ENCODE measurements at regions not wholly inside any gene's neighbourhood (a gene's known extent, or its start where the extent isn't known, plus 50 kb on each side); places are given as distances from the start of the nearest gene placed in this dataset.

- WGBS (ENCODE audit: low lambda C conversion rate, missing lambda C conversion rate), result 93% methylated on average over 2 of the region's 2 CpGs
- no peaks in the 10 kb centered on the region for H3K36me3 ChIP-seq (replicated peaks; ENCODE audit: insufficient read depth, low read depth)
- H3K4me2 ChIP-seq, result no peak overlapping the region
- H3K27me3 ChIP-seq, result no peaks in the 10 kb centered on the region
- no peaks in the 10 kb centered on the region for H3K9me2 ChIP-seq (replicated peaks; ENCODE audit: insufficient read depth)
- TF ChIP-seq EZH2 (IDR thresholded peaks at IDR 0.05; ENCODE audit: borderline replicate concordance), result no peak
- no peaks in the 10 kb centered on the region for H4K20me1 ChIP-seq (ENCODE audit: insufficient read depth, poor library complexity, severe bottlenecking)
- H2AFZ ChIP-seq, result no peak overlapping the region
- no peaks in the 10 kb centered on the region for H3K4me1 ChIP-seq (ENCODE audit: insufficient read depth)
- H3K4me3 ChIP-seq, result no peak overlapping the region
- no peaks in the 10 kb centered on the region for H3K9me3 ChIP-seq (ENCODE audit: low read depth)
- DNase-seq (ENCODE audit: low spot score), result no peak
- no peaks in the 10 kb centered on the region for H3K79me2 ChIP-seq
- H3K27ac ChIP-seq, result no peak overlapping the region
Observed at GRCh38 chr12:85504164-85504563, 224.1 kb downstream of the ALX1 start.

DNA sequence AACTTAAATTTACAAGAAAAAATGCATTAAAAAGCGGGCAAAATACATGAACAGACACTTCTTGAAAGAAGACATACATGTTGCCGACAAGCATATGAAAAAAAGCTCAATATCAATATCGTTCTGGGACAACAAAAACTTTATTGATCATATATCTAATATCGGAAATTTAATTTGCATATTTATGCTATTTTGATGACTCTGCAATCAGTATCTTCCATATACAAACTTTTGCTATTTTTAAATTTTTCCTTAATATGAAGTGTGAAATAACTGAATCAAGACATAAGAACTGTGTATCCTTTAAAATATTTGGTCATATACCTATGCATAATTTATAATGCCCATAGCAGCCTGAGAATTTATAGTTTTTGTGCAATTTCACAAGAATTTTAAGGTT is 224.6 kb downstream of the ALX1 start:
- no peak overlapping the region for H3K27ac ChIP-seq
- H3K4me2 ChIP-seq, result no peak overlapping the region
- no peaks in the 10 kb centered on the region for H4K20me1 ChIP-seq (ENCODE audit: insufficient read depth, poor library complexity, severe bottlenecking)
- no peaks in the 10 kb centered on the region for H3K36me3 ChIP-seq (replicated peaks; ENCODE audit: insufficient read depth, low read depth)
- no peak overlapping the region for H3K4me3 ChIP-seq
- H2AFZ ChIP-seq, result no peak overlapping the region
- H3K9me2 ChIP-seq (replicated peaks; ENCODE audit: insufficient read depth), result no peaks in the 10 kb centered on the region
- H3K9me3 ChIP-seq (ENCODE audit: low read depth), result no peaks in the 10 kb centered on the region
- 94% methylated on average over 4 of the region's 4 CpGs for WGBS (ENCODE audit: low lambda C conversion rate, missing lambda C conversion rate)
- no peak for DNase-seq (ENCODE audit: low spot score)
- no peaks in the 10 kb centered on the region for H3K27me3 ChIP-seq
- TF ChIP-seq EZH2 (IDR thresholded peaks at IDR 0.05; ENCODE audit: borderline replicate concordance) (no peak), CTCF (IDR thresholded peaks at IDR 0.05; ENCODE audit: poor library complexity) (no peak), EZH2phosphoT487 (IDR thresholded peaks at IDR 0.05; ENCODE audit: low read depth, severe bottlenecking, unreplicated experiment) (no peak)
- H3K79me2 ChIP-seq, result no peaks in the 10 kb centered on the region
- H3K4me1 ChIP-seq (ENCODE audit: insufficient read depth), result no peaks in the 10 kb centered on the region

DNA sequence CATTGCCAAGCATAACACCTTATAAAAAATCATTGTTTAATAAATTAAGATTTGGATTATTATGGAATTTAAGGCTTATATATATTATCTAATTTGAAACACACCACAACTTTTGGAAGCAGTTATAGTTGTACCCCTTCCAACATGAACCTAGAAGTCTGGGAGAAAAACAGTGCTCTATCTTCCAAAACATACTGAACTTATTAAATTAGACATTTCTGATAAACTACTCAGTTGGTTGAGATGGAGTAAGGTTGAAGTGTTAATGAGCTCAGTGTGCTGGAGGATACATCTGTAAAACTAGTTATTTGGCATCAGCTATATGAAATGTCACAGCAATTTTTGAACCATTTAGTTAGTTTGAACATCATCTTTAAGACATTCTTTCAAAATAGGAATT is 227.4 kb downstream of the ALX1 start:
- H3K4me3 ChIP-seq, result no peak overlapping the region
- no peak overlapping the region for H2AFZ ChIP-seq
- H3K4me2 ChIP-seq, result no peak overlapping the region
- no peaks in the 10 kb centered on the region for H3K27me3 ChIP-seq
- no peak for TF ChIP-seq EZH2phosphoT487 (IDR thresholded peaks at IDR 0.05; ENCODE audit: low read depth, severe bottlenecking, unreplicated experiment)
- TF ChIP-seq CTCF (IDR thresholded peaks at IDR 0.05; ENCODE audit: poor library complexity), result no peak
- no peak for TF ChIP-seq EZH2 (IDR thresholded peaks at IDR 0.05; ENCODE audit: borderline replicate concordance)
- no peaks in the 10 kb centered on the region for H3K4me1 ChIP-seq (ENCODE audit: insufficient read depth)
- no peaks in the 10 kb centered on the region for H3K9me3 ChIP-seq (ENCODE audit: low read depth)
- H3K36me3 ChIP-seq (replicated peaks; ENCODE audit: insufficient read depth, low read depth), result no peaks in the 10 kb centered on the region
- H3K79me2 ChIP-seq, result no peaks in the 10 kb centered on the region
- no peak overlapping the region for H3K27ac ChIP-seq
- no peaks in the 10 kb centered on the region for H4K20me1 ChIP-seq (ENCODE audit: insufficient read depth, poor library complexity, severe bottlenecking)
- no peak for DNase-seq (ENCODE audit: low spot score)
- H3K9me2 ChIP-seq (replicated peaks; ENCODE audit: insufficient read depth), result no peaks in the 10 kb centered on the region

DNA sequence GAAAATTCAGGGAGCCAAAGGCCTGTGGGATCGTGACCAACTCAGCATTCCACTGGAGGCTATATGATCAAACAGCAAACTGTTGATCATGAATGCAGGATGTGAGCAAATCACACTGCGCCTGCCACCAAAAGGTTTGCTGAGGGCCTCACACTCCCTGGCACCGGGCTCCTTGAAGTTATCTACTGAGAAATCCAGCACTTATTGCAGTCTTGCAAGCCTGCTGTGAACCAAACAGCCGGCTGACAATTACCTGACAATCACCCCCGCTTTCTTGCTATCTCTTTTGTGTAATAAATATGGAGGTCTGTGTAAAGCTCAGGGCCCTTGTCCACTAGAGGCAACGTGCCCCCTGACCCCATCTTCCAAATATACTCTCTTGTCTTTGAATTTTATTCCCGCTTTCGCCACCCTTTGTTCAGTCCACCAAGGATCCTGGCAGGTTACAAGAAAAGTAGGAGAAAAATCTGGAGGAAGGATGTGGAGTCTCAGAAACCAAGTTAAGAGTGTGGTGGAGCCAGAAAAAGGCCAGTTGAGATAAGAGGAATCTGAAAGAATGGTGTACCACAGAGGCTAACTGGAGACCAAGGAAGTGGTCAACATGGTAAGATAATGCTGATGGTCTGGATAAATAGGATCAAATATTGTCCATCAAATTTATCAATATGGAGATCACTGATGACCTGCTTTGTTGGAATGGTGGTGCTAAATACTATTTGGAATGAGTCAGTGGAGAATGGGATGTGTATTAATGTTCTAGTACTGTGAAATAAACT is 229.2 kb downstream of the ALX1 start:
- Histone ChIP-seq H2AFZ (no peak overlapping the region), H3K4me3 (no peak overlapping the region), H3K9me2 (replicated peaks; ENCODE audit: insufficient read depth) (no peaks in the 10 kb centered on the region), H3K36me3 (replicated peaks; ENCODE audit: insufficient read depth, low read depth) (no peaks in the 10 kb centered on the region), H4K20me1 (ENCODE audit: insufficient read depth, poor library complexity, severe bottlenecking) (no peaks in the 10 kb centered on the region), H3K27ac (no peak overlapping the region), H3K4me2 (no peak overlapping the region), H3K4me1 (ENCODE audit: insufficient read depth) (no peaks in the 10 kb centered on the region), H3K27me3 (no peaks in the 10 kb centered on the region), H3K79me2 (no peaks in the 10 kb centered on the region), H3K9me3 (ENCODE audit: low read depth) (no peaks in the 10 kb centered on the region)
- DNase-seq (ENCODE audit: low spot score), result no peak
- TF ChIP-seq EZH2 (IDR thresholded peaks at IDR 0.05; ENCODE audit: borderline replicate concordance), result no peak
- no peak for TF ChIP-seq CTCF (IDR thresholded peaks at IDR 0.05; ENCODE audit: poor library complexity)
- TF ChIP-seq EZH2phosphoT487 (IDR thresholded peaks at IDR 0.05; ENCODE audit: low read depth, severe bottlenecking, unreplicated experiment), result no peak
- 79% methylated on average over 8 of the region's 8 CpGs for WGBS (ENCODE audit: low lambda C conversion rate, missing lambda C conversion rate)
